ENCODE measurements at regions not wholly inside any gene's neighbourhood (a gene's known extent, or its start where the extent isn't known, plus 50 kb on each side); places are given as distances from the start of the nearest gene placed in this dataset.

GRCh38 chr3:43789028-43789427, 98.3 kb downstream of the ABHD5 start:
- CTCF ChIA-PET = no interaction called here
- TF ChIP-seq CTCF (conservative IDR thresholded peaks at IDR 0.05; ENCODE audit: low read depth) = no peak
- no peak for DNase-seq (ENCODE audit: low spot score)
- POLR2A ChIA-PET (ENCODE audit: low non-redundant PET) = no interaction called here
- H3K27ac ChIP-seq = no peak overlapping the region

GRCh38 chr3:43790060-43790459, 99.3 kb downstream of the ABHD5 start:
- ChIA-PET CTCF (interaction anchor here (0.6 kb wide), 1 partner anchor 21 kb away, joined by 3 read pairs; no protein-coding TSS in a partner anchor), POLR2A (ENCODE audit: low non-redundant PET) (no interaction called here)
- DNase-seq (ENCODE audit: low spot score) = no peak
- no peak for TF ChIP-seq CTCF (conservative IDR thresholded peaks at IDR 0.05; ENCODE audit: low read depth)
- no peak overlapping the region for H3K27ac ChIP-seq

GRCh38 chr3:43790476-43790875, 99.7 kb downstream of the ABHD5 start:
- ChIA-PET CTCF (interaction anchor here (0.6 kb wide), 1 partner anchor 22 kb away, joined by 3 read pairs; no protein-coding TSS in a partner anchor), POLR2A (ENCODE audit: low non-redundant PET) (no interaction called here)
- TF ChIP-seq CTCF (conservative IDR thresholded peaks at IDR 0.05; ENCODE audit: low read depth) = no peak
- H3K27ac ChIP-seq = no peak overlapping the region
- no peak for DNase-seq (ENCODE audit: low spot score)

GRCh38 chr3:43791246-43791645, 100.5 kb downstream of the ABHD5 start:
- no peak overlapping the region for H3K27ac ChIP-seq
- ChIA-PET POLR2A (ENCODE audit: low non-redundant PET) (no interaction called here), CTCF (no interaction called here)
- DNase-seq (ENCODE audit: low spot score) = no peak
- no peak for TF ChIP-seq CTCF (conservative IDR thresholded peaks at IDR 0.05; ENCODE audit: low read depth)

- DNase-seq (ENCODE audit: low spot score) = no peak
- CTCF ChIA-PET = interaction anchor here (0.6 to 0.7 kb wide), 3 partner anchors 31 to 66 kb away, joined by 3 to 4 read pairs (median 3); no protein-coding TSS in a partner anchor
- no peak overlapping the region for H3K27ac ChIP-seq
- no peak for TF ChIP-seq CTCF (conservative IDR thresholded peaks at IDR 0.05; ENCODE audit: low read depth)
- POLR2A ChIA-PET (ENCODE audit: low non-redundant PET) = no interaction called here
Observed at GRCh38 chr3:43792904-43793303, 102.2 kb downstream of the ABHD5 start.

GRCh38 chr3:43793648-43794372, 103.1 kb downstream of the ABHD5 start:
- CTCF ChIA-PET = interaction anchor here (0.6 to 0.7 kb wide), 3 partner anchors 32 to 65 kb away, joined by 3 to 4 read pairs (median 3); no protein-coding TSS in a partner anchor
- no peak for DNase-seq (ENCODE audit: low spot score)
- POLR2A ChIA-PET (ENCODE audit: low non-redundant PET) = no interaction called here
- H3K27ac ChIP-seq = no peak overlapping the region
- TF ChIP-seq CTCF (conservative IDR thresholded peaks at IDR 0.05; ENCODE audit: low read depth) = no peak

Data from RWPE1 (cell line).